ENCODE measurements at regions not wholly inside any gene's neighbourhood (a gene's known extent, or its start where the extent isn't known, plus 50 kb on each side); places are given as distances from the start of the nearest gene placed in this dataset.

- Histone ChIP-seq H3K4me3 (ENCODE audit: low read length) (no peak overlapping the region), H3K27me3 (ENCODE audit: control insufficient read depth, insufficient read depth, low read length) (no peaks in the 10 kb centered on the region), H3K27ac (ENCODE audit: low read length) (no peak overlapping the region), H3K4me1 (ENCODE audit: control insufficient read depth, insufficient read depth, low read length) (no peaks in the 10 kb centered on the region), H3K36me3 (ENCODE audit: control insufficient read depth, insufficient read depth, low read length) (no peaks in the 10 kb centered on the region), H3K9me3 (replicated peaks; ENCODE audit: control insufficient read depth, low read depth, low read length) (no peaks in the 10 kb centered on the region)
- no peak for DNase-seq
- WGBS (ENCODE audit: insufficient coverage) = no CpG with 5 or more reads among the region's 2 CpGs
Measured at GRCh38 chr1:181296180-181296579, 187.1 kb upstream of the CACNA1E start.

GRCh38 chr1:181308098-181308497 lies 175.2 kb upstream of the CACNA1E start:
- H3K27me3 ChIP-seq (ENCODE audit: control insufficient read depth, insufficient read depth, low read length) = peaks cover 14% of the 10 kb centered on the region
- 19% methylated on average over 2 of the region's 3 CpGs for WGBS (ENCODE audit: insufficient coverage)
- no peak overlapping the region for H3K4me3 ChIP-seq (ENCODE audit: low read length)
- H3K9me3 ChIP-seq (replicated peaks; ENCODE audit: control insufficient read depth, low read depth, low read length) = no peaks in the 10 kb centered on the region
- H3K27ac ChIP-seq (ENCODE audit: low read length) = no peak overlapping the region
- no peaks in the 10 kb centered on the region for H3K4me1 ChIP-seq (ENCODE audit: control insufficient read depth, insufficient read depth, low read length)
- no peak for DNase-seq
- H3K36me3 ChIP-seq (ENCODE audit: control insufficient read depth, insufficient read depth, low read length) = no peaks in the 10 kb centered on the region

- Histone ChIP-seq H3K36me3 (ENCODE audit: control insufficient read depth, insufficient read depth, low read length) (no peaks in the 10 kb centered on the region), H3K27ac (ENCODE audit: low read length) (no peak overlapping the region), H3K27me3 (ENCODE audit: control insufficient read depth, insufficient read depth, low read length) (peaks cover 31% of the 10 kb centered on the region), H3K9me3 (replicated peaks; ENCODE audit: control insufficient read depth, low read depth, low read length) (no peaks in the 10 kb centered on the region), H3K4me3 (ENCODE audit: low read length) (no peak overlapping the region), H3K4me1 (ENCODE audit: control insufficient read depth, insufficient read depth, low read length) (no peaks in the 10 kb centered on the region)
- WGBS (ENCODE audit: insufficient coverage) = 92% methylated on average over 1 of the region's 2 CpGs
- no peak for DNase-seq
Measured at GRCh38 chr1:181310560-181310959, 172.8 kb upstream of the CACNA1E start.

- no peak for DNase-seq
- Histone ChIP-seq H3K27me3 (ENCODE audit: control insufficient read depth, insufficient read depth, low read length) (peaks cover 52% of the 10 kb centered on the region), H3K4me1 (ENCODE audit: control insufficient read depth, insufficient read depth, low read length) (peaks cover 6% of the 10 kb centered on the region), H3K36me3 (ENCODE audit: control insufficient read depth, insufficient read depth, low read length) (no peaks in the 10 kb centered on the region), H3K9me3 (replicated peaks; ENCODE audit: control insufficient read depth, low read depth, low read length) (no peaks in the 10 kb centered on the region), H3K27ac (ENCODE audit: low read length) (no peak overlapping the region), H3K4me3 (ENCODE audit: low read length) (no peak overlapping the region)
- 34% methylated on average over 3 of the region's 4 CpGs for WGBS (ENCODE audit: insufficient coverage)
Measured at GRCh38 chr1:181312946-181313345, 170.4 kb upstream of the CACNA1E start.

GRCh38 chr1:181313466-181313865 lies 169.9 kb upstream of the CACNA1E start:
- Histone ChIP-seq H3K27ac (ENCODE audit: low read length) (no peak overlapping the region), H3K4me1 (ENCODE audit: control insufficient read depth, insufficient read depth, low read length) (peaks cover 10% of the 10 kb centered on the region), H3K4me3 (ENCODE audit: low read length) (no peak overlapping the region), H3K36me3 (ENCODE audit: control insufficient read depth, insufficient read depth, low read length) (no peaks in the 10 kb centered on the region), H3K27me3 (ENCODE audit: control insufficient read depth, insufficient read depth, low read length) (peaks cover 56% of the 10 kb centered on the region), H3K9me3 (replicated peaks; ENCODE audit: control insufficient read depth, low read depth, low read length) (no peaks in the 10 kb centered on the region)
- DNase-seq = no peak
- 76% methylated on average over 2 of the region's 2 CpGs for WGBS (ENCODE audit: insufficient coverage)

- no peak for DNase-seq
- Histone ChIP-seq H3K4me1 (ENCODE audit: control insufficient read depth, insufficient read depth, low read length) (peaks cover 11% of the 10 kb centered on the region), H3K4me3 (ENCODE audit: low read length) (no peak overlapping the region), H3K9me3 (replicated peaks; ENCODE audit: control insufficient read depth, low read depth, low read length) (no peaks in the 10 kb centered on the region), H3K36me3 (ENCODE audit: control insufficient read depth, insufficient read depth, low read length) (no peaks in the 10 kb centered on the region), H3K27me3 (ENCODE audit: control insufficient read depth, insufficient read depth, low read length) (peaks cover 62% of the 10 kb centered on the region), H3K27ac (ENCODE audit: low read length) (no peak overlapping the region)
- WGBS (ENCODE audit: insufficient coverage) = no CpG with 5 or more reads among the region's 3 CpGs
Measured at GRCh38 chr1:181314010-181314409, 169.3 kb upstream of the CACNA1E start.

- H3K9me3 ChIP-seq (replicated peaks; ENCODE audit: control insufficient read depth, low read depth, low read length) = no peaks in the 10 kb centered on the region
- WGBS (ENCODE audit: insufficient coverage) = 11% methylated on average over 3 of the region's 6 CpGs
- peaks cover 67% of the 10 kb centered on the region for H3K27me3 ChIP-seq (ENCODE audit: control insufficient read depth, insufficient read depth, low read length)
- peaks cover 11% of the 10 kb centered on the region for H3K4me1 ChIP-seq (ENCODE audit: control insufficient read depth, insufficient read depth, low read length)
- no peak for DNase-seq
- H3K36me3 ChIP-seq (ENCODE audit: control insufficient read depth, insufficient read depth, low read length) = no peaks in the 10 kb centered on the region
- no peak overlapping the region for H3K27ac ChIP-seq (ENCODE audit: low read length)
- H3K4me3 ChIP-seq (ENCODE audit: low read length) = no peak overlapping the region
Measured at GRCh38 chr1:181314959-181315358, 168.4 kb upstream of the CACNA1E start.

GRCh38 chr1:181317261-181317930 lies 165.9 kb upstream of the CACNA1E start:
- no peaks in the 10 kb centered on the region for H3K36me3 ChIP-seq (ENCODE audit: control insufficient read depth, insufficient read depth, low read length)
- WGBS (ENCODE audit: insufficient coverage) = 0% methylated on average over 4 of the region's 32 CpGs
- peaks cover 69% of the 10 kb centered on the region for H3K27me3 ChIP-seq (ENCODE audit: control insufficient read depth, insufficient read depth, low read length)
- no peaks in the 10 kb centered on the region for H3K9me3 ChIP-seq (replicated peaks; ENCODE audit: control insufficient read depth, low read depth, low read length)
- H3K27ac ChIP-seq (ENCODE audit: low read length) = no peak overlapping the region
- H3K4me1 ChIP-seq (ENCODE audit: control insufficient read depth, insufficient read depth, low read length) = peaks cover 11% of the 10 kb centered on the region
- DNase-seq = no peak
- no peak overlapping the region for H3K4me3 ChIP-seq (ENCODE audit: low read length)

- no peak overlapping the region for H3K4me3 ChIP-seq (ENCODE audit: low read length)
- peaks cover 68% of the 10 kb centered on the region for H3K27me3 ChIP-seq (ENCODE audit: control insufficient read depth, insufficient read depth, low read length)
- H3K36me3 ChIP-seq (ENCODE audit: control insufficient read depth, insufficient read depth, low read length) = no peaks in the 10 kb centered on the region
- under 1% methylated on average over 57 of the region's 59 CpGs for WGBS (ENCODE audit: insufficient coverage)
- H3K4me1 ChIP-seq (ENCODE audit: control insufficient read depth, insufficient read depth, low read length) = peaks cover 11% of the 10 kb centered on the region
- no peak for DNase-seq
- H3K9me3 ChIP-seq (replicated peaks; ENCODE audit: control insufficient read depth, low read depth, low read length) = no peaks in the 10 kb centered on the region
- H3K27ac ChIP-seq (ENCODE audit: low read length) = no peak overlapping the region
Measured at GRCh38 chr1:181318022-181318857, 165.1 kb upstream of the CACNA1E start.

GRCh38 chr1:181318858-181319235 lies 164.5 kb upstream of the CACNA1E start:
- H3K36me3 ChIP-seq (ENCODE audit: control insufficient read depth, insufficient read depth, low read length) = no peaks in the 10 kb centered on the region
- H3K9me3 ChIP-seq (replicated peaks; ENCODE audit: control insufficient read depth, low read depth, low read length) = no peaks in the 10 kb centered on the region
- DNase-seq = no peak
- no peak overlapping the region for H3K27ac ChIP-seq (ENCODE audit: low read length)
- H3K27me3 ChIP-seq (ENCODE audit: control insufficient read depth, insufficient read depth, low read length) = peaks cover 65% of the 10 kb centered on the region
- WGBS (ENCODE audit: insufficient coverage) = 8% methylated on average over 12 of the region's 12 CpGs
- no peak overlapping the region for H3K4me3 ChIP-seq (ENCODE audit: low read length)
- H3K4me1 ChIP-seq (ENCODE audit: control insufficient read depth, insufficient read depth, low read length) = peaks cover 11% of the 10 kb centered on the region
